HG02938 (cell line): ENCODE measurements at regions not wholly inside any gene's neighbourhood (a gene's known extent, or its start where the extent isn't known, plus 50 kb on each side); places are given as distances from the start of the nearest gene placed in this dataset.

Experiments
- ATAC-seq: cut with Tn5 transposase; IDR thresholded peaks from one replicate; pipeline ENCODE4 v1.9.1; 2021; ENCODE audit warnings: mild to moderate bottlenecking, moderate library complexity; ENCODE audit not compliant: unreplicated experiment

GRCh38 chr9:27864644-27865438 lies 291.6 kb upstream of the C9orf72 start:
- no peak for ATAC-seq

DNA sequence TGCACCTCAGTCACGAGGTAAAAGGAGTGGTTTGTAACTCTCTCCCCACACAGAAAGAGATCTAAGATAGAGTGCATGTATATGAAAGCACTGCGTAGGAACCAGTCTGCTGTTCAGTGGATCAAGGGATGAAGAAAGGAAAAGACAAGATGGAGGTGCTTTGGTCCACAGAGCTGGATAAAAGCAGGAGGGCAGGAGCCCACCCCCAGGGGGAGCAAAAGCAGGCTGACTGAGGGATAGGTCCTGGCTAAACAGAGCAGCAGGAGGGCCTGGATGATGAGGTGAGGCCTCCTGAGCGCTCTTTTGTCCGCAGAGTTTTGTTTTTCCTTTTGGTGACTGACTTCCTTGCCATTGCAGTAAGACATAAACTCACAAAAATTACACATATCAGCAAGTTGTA lies 293.5 kb upstream of the C9orf72 start:
- ATAC-seq = no peak

GRCh38 chr9:27870404-27870803 lies 297.1 kb upstream of the C9orf72 start:
- ATAC-seq = no peak

GRCh38 chr9:27880156-27880555 lies 306.9 kb upstream of the C9orf72 start:
- no peak for ATAC-seq

DNA sequence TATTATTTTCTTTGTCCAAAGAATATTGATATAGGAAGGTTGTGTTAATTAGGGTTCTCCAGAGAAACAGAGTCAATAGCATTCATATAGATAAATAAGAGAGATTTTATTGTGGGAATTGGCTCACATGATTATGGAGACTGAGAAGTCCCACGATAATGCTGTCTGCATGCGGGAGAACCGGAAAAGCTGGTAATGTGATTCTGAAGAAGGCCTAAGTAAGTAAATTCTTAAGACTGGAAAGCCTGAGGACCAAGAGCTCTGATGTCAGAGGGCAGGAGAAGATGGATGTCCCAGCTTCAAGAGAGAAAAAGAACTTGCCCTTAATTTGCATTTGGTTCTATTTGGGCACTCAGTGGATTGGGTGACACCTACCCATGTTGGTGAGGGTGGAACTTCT lies 307.4 kb upstream of the C9orf72 start:
- no peak for ATAC-seq

DNA sequence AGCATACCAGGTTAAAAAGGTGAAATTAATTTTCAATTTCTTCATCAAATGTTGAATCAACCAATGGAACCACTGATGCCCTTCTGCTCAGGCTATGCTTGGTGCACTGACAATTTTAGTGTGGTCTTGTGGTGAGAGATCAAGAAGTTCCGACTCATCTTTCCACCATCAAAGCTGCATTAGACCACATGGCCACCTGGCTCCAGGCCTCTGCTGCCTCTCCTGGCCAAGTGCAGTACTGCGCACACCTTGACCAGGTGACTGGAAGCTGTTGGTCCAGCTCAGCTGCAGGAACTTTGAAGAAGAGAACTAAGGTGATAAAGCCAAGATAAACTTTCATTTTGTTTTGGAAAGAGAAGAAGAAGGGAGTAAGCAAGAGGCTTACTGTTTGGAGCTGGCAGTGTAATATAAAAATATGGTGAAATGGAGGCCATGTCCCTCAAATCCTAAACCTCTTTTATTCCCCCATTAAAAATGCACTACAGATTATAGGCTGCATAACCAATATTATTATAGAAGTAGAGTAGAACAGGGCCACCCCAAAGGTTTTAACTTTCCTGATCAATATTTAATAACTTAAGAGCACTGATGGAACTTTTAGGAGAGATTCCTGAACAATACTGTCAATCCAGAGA lies 315.5 kb upstream of the C9orf72 start:
- ATAC-seq = peak; percentile 99

DNA sequence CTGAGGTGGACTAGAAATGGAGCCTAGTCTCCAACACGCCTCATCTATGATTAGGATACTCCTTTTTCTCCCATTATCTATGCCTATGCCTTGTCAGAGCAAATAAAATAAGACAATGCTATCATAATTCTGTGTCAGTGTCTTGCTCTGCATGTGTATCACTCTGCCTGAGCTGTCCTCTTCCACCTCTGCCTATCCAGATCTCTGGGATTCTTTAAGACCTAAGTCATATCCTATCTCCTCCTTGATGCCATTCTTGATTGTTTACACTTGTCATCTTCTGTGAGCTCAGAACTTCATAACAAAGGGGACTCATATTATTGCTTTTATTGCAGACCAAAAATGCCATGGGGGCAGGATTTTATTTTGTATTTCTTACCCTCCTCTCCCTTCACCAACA lies 351.2 kb upstream of the C9orf72 start:
- no peak for ATAC-seq

DNA sequence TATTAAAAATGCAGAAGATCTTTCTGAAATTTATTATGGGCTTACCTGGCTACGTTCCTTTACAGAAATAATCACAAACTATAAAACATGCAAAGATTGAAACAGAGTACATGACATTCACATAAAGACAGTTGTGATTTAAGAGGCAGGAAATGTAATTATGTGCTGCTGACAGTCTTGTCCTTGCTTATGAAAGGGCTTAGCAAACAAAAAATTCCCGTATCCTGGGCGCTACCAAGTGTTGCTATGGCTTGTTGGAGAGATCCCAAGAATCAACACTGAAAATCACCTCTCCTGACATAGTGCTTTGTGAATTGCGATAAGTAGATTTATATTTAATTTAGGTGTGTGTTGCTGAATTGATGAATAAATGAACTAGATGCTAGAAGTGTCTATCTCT lies 352.5 kb upstream of the C9orf72 start:
- no peak for ATAC-seq

DNA sequence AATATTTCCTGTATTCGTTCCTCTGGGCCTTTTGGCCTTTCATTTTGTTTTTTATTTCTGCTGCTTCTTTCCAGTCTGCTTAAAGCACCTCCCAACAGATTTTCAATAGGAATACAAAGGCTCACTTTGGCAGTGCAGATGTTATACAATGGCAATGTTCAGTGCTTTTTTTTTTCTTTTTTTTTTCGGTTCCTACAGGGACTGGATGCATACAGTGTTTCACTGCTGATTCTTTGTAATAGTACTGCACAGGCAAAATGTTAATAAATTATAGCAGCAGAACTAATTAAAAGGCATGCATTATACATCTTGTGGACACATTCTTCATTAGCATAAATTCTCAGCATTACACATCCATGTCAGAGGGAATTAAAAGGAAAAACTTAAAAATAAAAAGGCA lies 356.6 kb upstream of the C9orf72 start:
- no peak for ATAC-seq

GRCh38 chr9:27933210-27934025 lies 360.1 kb upstream of the C9orf72 start:
- no peak for ATAC-seq

GRCh38 chr9:27934471-27934870 lies 361.2 kb upstream of the C9orf72 start:
- no peak for ATAC-seq

DNA sequence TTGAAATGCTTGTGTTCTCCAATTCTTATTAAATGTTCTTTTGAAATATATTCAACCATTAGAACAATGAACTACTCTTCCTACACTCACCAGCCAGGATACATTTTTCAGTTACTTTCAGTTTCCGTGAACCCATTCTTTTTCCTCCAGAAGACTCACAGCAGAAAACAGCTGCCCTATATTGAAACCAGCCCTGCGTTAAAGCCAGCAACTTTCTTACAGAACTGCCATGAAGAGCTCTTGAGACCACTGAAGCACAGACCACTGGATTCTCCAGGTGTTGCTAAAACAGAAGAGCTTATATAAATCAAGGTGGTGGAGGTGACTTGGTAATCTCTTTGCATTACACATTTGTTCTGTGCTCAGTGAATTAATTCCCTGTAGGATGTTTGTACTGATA lies 365.9 kb upstream of the C9orf72 start:
- no peak for ATAC-seq

GRCh38 chr9:27940535-27940934 lies 367.3 kb upstream of the C9orf72 start:
- no peak for ATAC-seq

DNA sequence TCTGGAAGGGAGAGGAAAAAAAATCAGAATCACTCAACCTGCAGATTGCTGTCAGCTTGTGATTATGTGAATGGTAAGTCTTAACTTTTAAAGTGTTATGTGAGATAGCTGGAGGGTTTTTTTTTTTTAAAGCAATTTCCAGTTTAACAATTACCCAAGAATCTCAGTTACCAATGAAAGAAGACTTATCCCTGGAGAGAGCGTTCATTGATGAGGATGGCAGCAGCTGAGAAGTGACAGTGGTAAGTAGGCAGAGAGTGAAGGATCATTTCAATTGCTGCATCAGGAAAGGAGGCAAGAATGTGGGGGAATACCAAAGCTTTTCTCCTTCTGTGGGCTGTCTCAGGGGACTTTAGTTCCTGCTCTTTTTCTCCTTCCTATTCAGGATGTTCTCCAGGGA lies 370.2 kb upstream of the C9orf72 start:
- ATAC-seq = no peak

DNA sequence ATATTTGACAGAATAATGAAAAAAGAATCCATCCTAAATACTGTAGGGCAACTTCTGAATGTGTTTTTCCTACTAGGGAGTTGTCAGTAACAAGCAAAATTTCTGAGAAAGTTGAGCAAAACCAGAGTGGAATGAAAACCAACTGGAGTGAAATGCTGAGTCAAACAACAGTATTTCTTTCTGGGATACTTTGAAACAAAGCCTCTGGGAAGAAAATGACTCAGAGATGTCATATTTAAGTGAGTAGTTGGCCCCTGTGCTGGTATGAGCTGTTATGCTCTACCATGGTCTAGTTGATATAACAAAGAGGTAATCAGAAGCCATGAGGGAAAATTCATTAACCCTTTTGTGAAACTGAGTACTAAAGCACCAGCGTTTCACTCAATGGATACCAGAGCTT lies 372.1 kb upstream of the C9orf72 start:
- ATAC-seq = no peak

- no peak for ATAC-seq
Observed at GRCh38 chr9:27950382-27950781, 377.1 kb upstream of the C9orf72 start.

DNA sequence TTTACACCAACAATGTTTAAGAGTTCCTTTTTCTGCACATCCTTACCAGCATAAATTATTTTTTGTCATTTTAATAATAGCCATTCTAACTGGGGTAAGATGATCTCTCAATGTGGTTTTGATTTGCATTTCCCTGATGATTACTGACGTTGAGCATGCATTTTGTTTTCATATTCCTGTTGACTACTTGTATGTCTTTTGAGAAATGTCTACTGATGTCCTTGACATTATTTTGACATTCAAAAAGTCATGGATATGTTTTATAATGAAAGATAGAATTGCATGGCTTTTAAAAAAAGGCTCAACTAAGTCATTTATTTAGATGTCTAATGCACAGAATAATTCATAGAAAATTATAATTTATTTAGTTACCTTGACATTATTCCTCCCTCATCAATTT lies 381.6 kb upstream of the C9orf72 start:
- ATAC-seq = no peak

DNA sequence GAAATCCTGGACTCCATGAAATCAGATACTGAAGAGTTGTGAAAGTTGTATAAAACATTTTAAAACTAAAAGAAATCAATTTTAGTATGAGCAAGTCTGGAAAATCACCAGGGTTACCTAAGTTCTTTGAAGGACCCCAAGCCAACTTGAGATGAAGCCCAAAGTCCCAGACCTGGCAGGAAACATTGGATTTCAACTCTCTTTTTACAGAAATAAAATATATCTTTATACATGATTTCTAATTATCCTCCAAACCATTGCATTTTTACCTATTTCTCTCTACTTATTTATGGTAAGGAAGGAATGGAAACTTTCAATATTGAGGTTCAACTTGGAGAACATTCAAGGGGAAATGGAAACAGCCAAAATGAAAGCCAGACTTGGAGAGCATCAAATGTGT lies 390.6 kb upstream of the C9orf72 start:
- ATAC-seq = no peak

DNA sequence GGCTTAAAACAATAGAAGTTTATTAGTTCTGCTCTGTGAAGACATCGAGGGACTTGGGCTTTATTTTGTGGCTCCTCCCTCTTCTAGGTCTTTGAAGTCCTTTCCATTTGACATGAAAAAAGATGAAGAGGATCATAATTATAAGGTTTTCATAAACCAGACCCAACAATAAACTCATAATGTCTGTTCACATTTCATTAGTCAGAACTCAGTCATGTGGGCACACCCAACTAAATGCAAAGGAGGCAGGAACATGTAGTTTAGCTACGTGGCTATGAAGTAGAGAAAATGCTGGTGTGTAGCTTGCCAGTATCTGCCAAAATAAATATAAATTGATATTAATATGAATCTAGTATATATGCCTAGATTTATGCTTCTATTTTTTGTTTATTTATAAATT lies 393.9 kb upstream of the C9orf72 start:
- no peak for ATAC-seq

GRCh38 chr9:27977931-27978330 lies 404.6 kb upstream of the C9orf72 start:
- ATAC-seq = no peak

GRCh38 chr9:27985714-27986113 lies 412.4 kb upstream of the C9orf72 start:
- no peak for ATAC-seq

DNA sequence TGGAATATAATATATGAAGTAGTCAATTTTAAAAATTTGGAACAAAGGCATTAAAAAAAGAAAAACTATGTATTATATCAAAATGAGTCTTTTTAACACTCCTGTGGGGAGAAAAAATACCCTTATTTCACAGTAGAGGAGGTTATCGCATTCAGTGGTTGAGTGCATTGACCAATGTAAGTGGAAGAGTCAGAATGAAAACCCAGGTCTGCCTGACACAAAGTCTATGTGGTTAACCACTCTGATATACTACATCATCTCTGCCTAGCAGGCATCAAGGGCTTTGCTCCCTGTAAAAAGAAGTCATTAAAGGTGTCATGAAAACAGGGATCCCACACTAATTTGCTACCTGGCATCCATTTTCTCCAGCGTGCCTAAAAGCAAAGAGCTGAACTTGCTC lies 417.2 kb upstream of the C9orf72 start:
- peak; percentile 85 for ATAC-seq
